ENCODE measurements at regions not wholly inside any gene's neighbourhood (a gene's known extent, or its start where the extent isn't known, plus 50 kb on each side); places are given as distances from the start of the nearest gene placed in this dataset.
A peak's percentile ranks its signal among the peaks of the same experiment; 100 is the strongest.

GRCh38 chr12:126644236-126645020 lies 1579.2 kb downstream of the AACS start:
- H3K4me3 ChIP-seq (ENCODE audit: low read depth, low read length) = no peak overlapping the region
- H3K27me3 ChIP-seq (ENCODE audit: control insufficient read depth, insufficient read depth, low read length) = no peaks in the 10 kb centered on the region
- TF ChIP-seq, protein P1, sequence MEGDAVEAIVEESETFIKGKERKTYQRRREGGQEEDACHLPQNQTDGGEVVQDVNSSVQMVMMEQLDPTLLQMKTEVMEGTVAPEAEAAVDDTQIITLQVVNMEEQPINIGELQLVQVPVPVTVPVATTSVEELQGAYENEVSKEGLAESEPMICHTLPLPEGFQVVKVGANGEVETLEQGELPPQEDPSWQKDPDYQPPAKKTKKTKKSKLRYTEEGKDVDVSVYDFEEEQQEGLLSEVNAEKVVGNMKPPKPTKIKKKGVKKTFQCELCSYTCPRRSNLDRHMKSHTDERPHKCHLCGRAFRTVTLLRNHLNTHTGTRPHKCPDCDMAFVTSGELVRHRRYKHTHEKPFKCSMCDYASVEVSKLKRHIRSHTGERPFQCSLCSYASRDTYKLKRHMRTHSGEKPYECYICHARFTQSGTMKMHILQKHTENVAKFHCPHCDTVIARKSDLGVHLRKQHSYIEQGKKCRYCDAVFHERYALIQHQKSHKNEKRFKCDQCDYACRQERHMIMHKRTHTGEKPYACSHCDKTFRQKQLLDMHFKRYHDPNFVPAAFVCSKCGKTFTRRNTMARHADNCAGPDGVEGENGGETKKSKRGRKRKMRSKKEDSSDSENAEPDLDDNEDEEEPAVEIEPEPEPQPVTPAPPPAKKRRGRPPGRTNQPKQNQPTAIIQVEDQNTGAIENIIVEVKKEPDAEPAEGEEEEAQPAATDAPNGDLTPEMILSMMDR (IDR thresholded peaks at IDR 0.05; ENCODE audit: insufficient read depth, low read length, poor library complexity, severe bottlenecking) = no peak
- DNase-seq (ENCODE audit: low read depth) = no peak
- H3K36me3 ChIP-seq (ENCODE audit: control insufficient read depth, insufficient read depth, low read length) = no peaks in the 10 kb centered on the region

DNA sequence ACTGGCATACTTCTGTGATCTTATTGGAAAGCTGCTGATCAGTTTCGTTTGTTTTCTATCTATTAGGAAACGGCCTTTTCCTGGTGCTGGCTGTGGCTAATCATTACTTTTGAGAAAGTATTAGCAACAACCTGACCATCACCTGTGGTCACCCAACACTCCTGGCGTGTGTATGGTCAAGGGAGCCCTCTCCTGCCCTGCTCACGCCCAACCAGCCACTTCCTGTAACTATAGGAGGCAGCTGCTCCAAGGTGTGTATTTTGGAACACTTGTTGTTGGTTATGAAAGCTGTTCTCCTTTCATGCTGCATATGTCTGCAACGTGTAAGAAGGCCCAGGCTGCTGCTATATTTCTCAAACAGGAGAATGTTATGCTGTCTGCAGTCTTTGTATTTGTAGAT lies 1582.8 kb downstream of the AACS start:
- H3K4me3 ChIP-seq (ENCODE audit: low read depth, low read length) = no peak overlapping the region
- TF ChIP-seq, protein P1 (IDR thresholded peaks at IDR 0.05; ENCODE audit: insufficient read depth, low read length, poor library complexity, severe bottlenecking) = no peak
- no peaks in the 10 kb centered on the region for H3K27me3 ChIP-seq (ENCODE audit: control insufficient read depth, insufficient read depth, low read length)
- no peaks in the 10 kb centered on the region for H3K36me3 ChIP-seq (ENCODE audit: control insufficient read depth, insufficient read depth, low read length)
- no peak for DNase-seq (ENCODE audit: low read depth)

GRCh38 chr12:126651133-126651532 lies 1585.9 kb downstream of the AACS start:
- TF ChIP-seq, protein P1 (IDR thresholded peaks at IDR 0.05; ENCODE audit: insufficient read depth, low read length, poor library complexity, severe bottlenecking) = no peak
- Histone ChIP-seq H3K27me3 (ENCODE audit: control insufficient read depth, insufficient read depth, low read length) (no peaks in the 10 kb centered on the region), H3K4me3 (ENCODE audit: low read depth, low read length) (no peak overlapping the region), H3K36me3 (ENCODE audit: control insufficient read depth, insufficient read depth, low read length) (no peaks in the 10 kb centered on the region)
- no peak for DNase-seq (ENCODE audit: low read depth)

GRCh38 chr12:126663304-126664094 lies 1598.3 kb downstream of the AACS start:
- H3K27me3 ChIP-seq (ENCODE audit: control insufficient read depth, insufficient read depth, low read length) = no peaks in the 10 kb centered on the region
- no peaks in the 10 kb centered on the region for H3K36me3 ChIP-seq (ENCODE audit: control insufficient read depth, insufficient read depth, low read length)
- no peak overlapping the region for H3K4me3 ChIP-seq (ENCODE audit: low read depth, low read length)
- TF ChIP-seq, protein P1 (IDR thresholded peaks at IDR 0.05; ENCODE audit: insufficient read depth, low read length, poor library complexity, severe bottlenecking) = peak; percentile 10
- no peak for DNase-seq (ENCODE audit: low read depth)

DNA sequence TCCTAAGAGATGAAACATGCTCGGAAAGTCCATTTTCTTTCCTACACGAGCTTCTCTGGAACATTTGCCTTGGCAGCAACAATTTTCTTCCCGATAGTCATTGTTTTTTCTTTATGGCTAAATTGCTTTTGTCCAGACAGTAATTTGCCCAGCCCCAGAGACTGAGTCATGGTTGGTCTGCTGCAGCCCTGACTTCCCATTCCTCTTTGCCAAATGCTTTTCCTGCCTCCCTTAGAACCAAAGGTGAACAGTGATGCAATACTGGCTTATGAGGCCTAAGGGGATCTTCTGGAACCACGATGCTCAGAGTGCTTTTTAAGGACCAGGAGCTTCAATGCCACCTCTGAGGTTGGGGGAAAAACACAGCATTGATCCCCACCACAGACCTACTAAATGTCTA lies 1599.6 kb upstream of the TMEM132C start:
- DNase-seq (ENCODE audit: low read depth) = peak; percentile 25
- Histone ChIP-seq H3K4me3 (ENCODE audit: low read depth, low read length) (no peak overlapping the region), H3K36me3 (ENCODE audit: control insufficient read depth, insufficient read depth, low read length) (no peaks in the 10 kb centered on the region), H3K27me3 (ENCODE audit: control insufficient read depth, insufficient read depth, low read length) (no peaks in the 10 kb centered on the region)
- TF ChIP-seq, protein P1 (IDR thresholded peaks at IDR 0.05; ENCODE audit: insufficient read depth, low read length, poor library complexity, severe bottlenecking) = no peak
